SK-MEL-5 (cell line): ENCODE measurements at regions not wholly inside any gene's neighbourhood (a gene's known extent, or its start where the extent isn't known, plus 50 kb on each side); places are given as distances from the start of the nearest gene placed in this dataset.
"Not testable (repeated sequence)": the region's sequence is repeated elsewhere in the genome, so short reads cannot be mapped to it uniquely, and the experiment has no call there.

ENCODE experiments used
- DNase-seq: peaks from one replicate; pipeline ENCODE4 v3.0.0-alpha.2; 2016; ENCODE audit warnings: low read depth, low spot score
- in situ Hi-C: cut with HindIII; loops from 2 replicates; pipeline ENCODE4 v1.10.0; 2016; ENCODE audit warnings: low sequenced_read_pairs, high pct_unique_total_duplicates, low pct_unique_long_range_greater_than_20kb

GRCh38 chr3:72536206-72536877, 311.9 kb downstream of the SHQ1 start:
- in situ Hi-C loops = no loop called here
- DNase-seq = no peak

GRCh38 chr3:72535772-72536171, 312.5 kb downstream of the SHQ1 start:
- in situ Hi-C loops = no loop called here
- DNase-seq = no peak

- in situ Hi-C loops = no loop called here
- DNase-seq = no peak
Observed at GRCh38 chr3:72533591-72534473, 314.4 kb downstream of the SHQ1 start.

- DNase-seq = no peak
- in situ Hi-C loops = no loop called here
Observed at GRCh38 chr3:72530426-72530825, 317.8 kb downstream of the SHQ1 start.

GRCh38 chr3:72529081-72529480, 319.2 kb downstream of the SHQ1 start:
- DNase-seq = no peak
- in situ Hi-C loops = no loop called here

- no peak for DNase-seq
Observed at GRCh38 chr3:72523429-72524151, 324.7 kb downstream of the SHQ1 start.

GRCh38 chr3:72520690-72521308, 327.4 kb downstream of the SHQ1 start:
- DNase-seq = no peak
- in situ Hi-C loops = no loop called here

More at GRCh38 chr3:72523429-72524151, 324.7 kb downstream of the SHQ1 start:
- in situ Hi-C loops = no loop called here

- in situ Hi-C loops = no loop called here
- DNase-seq = no peak
Observed at GRCh38 chr3:72519946-72520604, 328.2 kb downstream of the SHQ1 start.

- in situ Hi-C loops = no loop called here
- DNase-seq = no peak
Observed at GRCh38 chr3:72517921-72518424, 330.3 kb downstream of the SHQ1 start.

- in situ Hi-C loops = no loop called here
- no peak for DNase-seq
Observed at GRCh38 chr3:72517336-72517735, 330.9 kb downstream of the SHQ1 start.

GRCh38 chr3:72516361-72516760, 331.9 kb downstream of the SHQ1 start:
- no peak for DNase-seq
- in situ Hi-C loops = no loop called here

- in situ Hi-C loops = no loop called here
- DNase-seq = no peak
Observed at GRCh38 chr3:72515941-72516340, 332.3 kb downstream of the SHQ1 start.

GRCh38 chr3:72515281-72515680, 333.0 kb downstream of the SHQ1 start:
- DNase-seq = no peak
- in situ Hi-C loops = no loop called here

- in situ Hi-C loops = no loop called here
Observed at GRCh38 chr3:72510247-72510646, 338.0 kb downstream of the SHQ1 start.

GRCh38 chr3:72505539-72506405, 342.5 kb downstream of the SHQ1 start:
- in situ Hi-C loops = no loop called here

More at GRCh38 chr3:72510247-72510646, 338.0 kb downstream of the SHQ1 start:
- no peak for DNase-seq

GRCh38 chr3:72497501-72497900, 350.7 kb downstream of the SHQ1 start:
- DNase-seq, in situ Hi-C loops: not testable (repeated sequence)

More at GRCh38 chr3:72505539-72506405, 342.5 kb downstream of the SHQ1 start:
- DNase-seq = no peak
